Kidney (tissue), 13 donors: ENCODE measurements at regions not wholly inside any gene's neighbourhood (a gene's known extent, or its start where the extent isn't known, plus 50 kb on each side); places are given as distances from the start of the nearest gene placed in this dataset.

Source experiments
- DNase-seq, 5 donors: peaks; one replicate each; pipeline ENCODE4 v3.0.0-alpha.2; 2013 to 2020
- FAIRE-seq: peaks from 2 replicates; lab custom pipeline; 2012; peaks lifted over from hg19 to GRCh38; lab: Jason Lieb, UNC
- H3K27ac ChIP-seq, 2 donors: one replicate each; pipeline ENCODE4 v1.7.0; 2013; ENCODE audit warnings: low read depth in 2 of 2, low read length in 2 of 2, inconsistent platforms in 1 of 2
- H3K27me3 ChIP-seq: one replicate; pipeline ENCODE4 v1.7.1; 2013; ENCODE audit warnings: low read length, inconsistent platforms; ENCODE audit not compliant: control insufficient read depth, insufficient read depth
- H3K36me3 ChIP-seq, 3 donors: one replicate each; pipeline versions ENCODE4 v1.7.0 to v1.7.1; 2013; ENCODE audit warnings: low read length in 3 of 3, control low read depth in 1 of 3, inconsistent platforms in 1 of 3; ENCODE audit not compliant: insufficient read depth in 3 of 3, control insufficient read depth in 2 of 3
- H3K4me1 ChIP-seq, 3 donors: one replicate each; pipeline versions ENCODE4 v1.7.0 to v1.7.1; 2013; ENCODE audit warnings: low read length in 3 of 3, inconsistent platforms in 1 of 3, low read depth in 1 of 3; ENCODE audit not compliant: control insufficient read depth in 2 of 3, insufficient read depth in 2 of 3
- H3K4me3 ChIP-seq, 3 donors: one replicate each; pipeline versions ENCODE4 v1.7.0 to v1.8.1; 2013; ENCODE audit warnings: low read length in 3 of 3, control low read depth in 1 of 3, inconsistent platforms in 1 of 3
- H3K9ac ChIP-seq, 3 donors: one replicate each; pipeline versions ENCODE4 v1.7.0 to v1.7.1; 2013; ENCODE audit warnings: low read length in 3 of 3, control low read depth in 1 of 3, inconsistent platforms in 1 of 3
- H3K9me3 ChIP-seq, 3 donors: one replicate each; pipeline versions ENCODE4 v1.7.0 to v1.7.1; 2013; ENCODE audit warnings: low read length in 3 of 3, control low read depth in 1 of 3, inconsistent platforms in 1 of 3; ENCODE audit not compliant: control insufficient read depth in 2 of 3, insufficient read depth in 1 of 3
- CTCF ChIP-seq: IDR thresholded peaks from 3 replicates; pipeline ENCODE4 v1.5.1; 2012; ENCODE audit warnings: mild to moderate bottlenecking, moderate library complexity, borderline replicate concordance; ENCODE audit not compliant: insufficient read depth; ENCODE audit errors: extremely low read depth
- intact Hi-C: fragments of 100-400 bp; cut with DNase I; formaldehyde crosslinking; loops from one replicate; pipeline ENCODE4 v1.11.1; 2022
- donor health status: control.
- donor health status: control.
- donor health status: control.
- donor health status: control.
- donor health status: control.
- donor health status: DM: yes; HTN: yes; CAD: no.
- donor health status: Normal renal cell carcinoma (clear cell type).

GRCh38 chr2:74065456-74065855, 80.7 kb downstream of the TET3 start:
- H3K9me3 ChIP-seq = no peaks in the 10 kb centered on the region
- H3K4me3 ChIP-seq = no peak overlapping the region
- TF ChIP-seq CTCF = no peak
- H3K27ac ChIP-seq = no peak overlapping the region
- H3K4me1 ChIP-seq = no peaks in the 10 kb centered on the region
- no peak overlapping the region for H3K9ac ChIP-seq
- FAIRE-seq (no peak), DNase-seq (no peak)
- no peaks in the 10 kb centered on the region for H3K36me3 ChIP-seq
- intact Hi-C loops = no loop called here
- no peaks in the 10 kb centered on the region for H3K27me3 ChIP-seq

- intact Hi-C loops = no loop called here
- Histone ChIP-seq H3K9me3 (no peaks in the 10 kb centered on the region), H3K27me3 (no peaks in the 10 kb centered on the region), H3K9ac (no peak overlapping the region), H3K36me3 (no peaks in the 10 kb centered on the region), H3K4me1 (no peaks in the 10 kb centered on the region), H3K27ac (no peak overlapping the region), H3K4me3 (no peak overlapping the region)
- TF ChIP-seq CTCF = no peak
- peak in 1 of 5 donors; percentile 13 for DNase-seq
- FAIRE-seq = no peak
These were observed 81.1 kb downstream of the BOLA3 start for GRCh38 chr2:74066491-74067203.

- FAIRE-seq = no peak
- H3K27me3 ChIP-seq = no peaks in the 10 kb centered on the region
- no peak overlapping the region for H3K27ac ChIP-seq
These were observed 80.4 kb downstream of the BOLA3 start for GRCh38 chr2:74067221-74067747.

More at GRCh38 chr2:74067221-74067747, 80.4 kb downstream of the BOLA3 start:
- DNase-seq = no peak
- Histone ChIP-seq H3K4me1 (no peaks in the 10 kb centered on the region), H3K9me3 (no peaks in the 10 kb centered on the region), H3K9ac (no peak overlapping the region), H3K36me3 (no peaks in the 10 kb centered on the region), H3K4me3 (no peak overlapping the region)
- TF ChIP-seq CTCF = no peak
- intact Hi-C loops = no loop called here
